IMR-90 (cell line): ENCODE measurements at regions not wholly inside any gene's neighbourhood (a gene's known extent, or its start where the extent isn't known, plus 50 kb on each side); places are given as distances from the start of the nearest gene placed in this dataset.
A peak's percentile ranks its signal among the peaks of the same experiment; 100 is the strongest.

Experiments
- ATAC-seq: fragments of 200-7000 bp; cut with Tn5 transposase; 2 replicates; pipeline ENCODE4 v1.9.1; 2020; ENCODE audit warnings: low read depth, mild to moderate bottlenecking, moderate library complexity
- BruUV-seq: library from RNA; stranded (reverse); fragments of 400-500 nt; replicated peaks from 2 replicates; lab custom pipeline; 2021; lab: Mats Ljungman, UMichigan
- CTCF ChIA-PET: fragments of 300-600 bp; formaldehyde crosslinking; extraction: SDS; loops from one replicate; lab custom pipeline; 2021; ENCODE audit warnings: antibody characterized with exemption; lab: Yijun Ruan, JAX
- POLR2A ChIA-PET: fragments of 300-600 bp; sonication (Branson Sonifier 250); formaldehyde crosslinking; loops from one replicate; lab custom pipeline; 2022; ENCODE audit warnings: antibody characterized with exemption; ENCODE audit not compliant: unreplicated experiment; lab: Charles Lee
- DNase-seq: peaks from one replicate; pipeline ENCODE4 v3.0.0; 2013
- H2AFZ ChIP-seq: replicated peaks from 2 replicates; pipeline ENCODE3; 2013; ENCODE audit warnings: low read length, mild to moderate bottlenecking; ENCODE audit not compliant: poor library complexity
- H2AK5ac ChIP-seq: 2 replicates; pipeline ENCODE4 v1.6.1; 2013; ENCODE audit warnings: low read depth, low read length, inconsistent platforms
- H2AK9ac ChIP-seq: replicated peaks from 2 replicates; pipeline ENCODE3; 2013; ENCODE audit warnings: mild to moderate bottlenecking, low read depth, low read length, moderate library complexity; ENCODE audit not compliant: poor library complexity
- H2BK120ac ChIP-seq: 2 replicates; pipeline ENCODE4 v1.6.1; 2013; ENCODE audit warnings: low read depth, low read length, inconsistent platforms
- H2BK15ac ChIP-seq: 3 replicates; pipeline ENCODE4 v1.6.1; 2013; ENCODE audit warnings: low read depth, low read length, inconsistent platforms
- H2BK20ac ChIP-seq: 2 replicates; pipeline ENCODE4 v1.6.1; 2013; ENCODE audit warnings: low read depth, mild to moderate bottlenecking, inconsistent platforms, low read length, moderate library complexity
- H2BK5ac ChIP-seq: 2 replicates; pipeline ENCODE4 v1.6.1; 2013; ENCODE audit warnings: mild to moderate bottlenecking, low read depth, low read length, inconsistent platforms; ENCODE audit not compliant: poor library complexity, severe bottlenecking
- H3K14ac ChIP-seq: replicated peaks from 2 replicates; pipeline ENCODE4 v1.6.1; 2013; ENCODE audit warnings: low read depth, low read length, inconsistent platforms
- H3K18ac ChIP-seq: 2 replicates; pipeline ENCODE4 v1.6.1; 2013; ENCODE audit warnings: low read depth, low read length, control low read depth
- H3K23ac ChIP-seq: 2 replicates; pipeline ENCODE4 v1.6.1; 2013; ENCODE audit warnings: low read depth, low read length, inconsistent platforms
- H3K27ac ChIP-seq: 2 replicates; pipeline ENCODE4 v1.5.1; 2013; ENCODE audit warnings: mild to moderate bottlenecking, control low read depth, low read length; ENCODE audit not compliant: insufficient read depth
- H3K27me3 ChIP-seq: 2 replicates; pipeline ENCODE4 v1.6.1; 2013; ENCODE audit warnings: low read length; ENCODE audit not compliant: control insufficient read depth, insufficient read depth
- H3K36me3 ChIP-seq: 2 replicates; pipeline ENCODE4 v1.6.1; 2013; ENCODE audit warnings: low read length, mixed read lengths; ENCODE audit not compliant: control insufficient read depth, insufficient read depth
- H3K4ac ChIP-seq: 2 replicates; pipeline ENCODE4 v1.6.1; 2013; ENCODE audit warnings: low read depth, low read length, inconsistent platforms
- H3K4me1 ChIP-seq: 2 replicates; pipeline ENCODE4 v1.6.1; 2013; ENCODE audit warnings: low read length, mixed read lengths; ENCODE audit not compliant: control insufficient read depth, insufficient read depth
- H3K4me2 ChIP-seq: 2 replicates; pipeline ENCODE4 v1.6.1; 2013; ENCODE audit warnings: low read depth, mild to moderate bottlenecking, control low read depth, low read length, moderate library complexity
- H3K4me3 ChIP-seq: 2 replicates; pipeline ENCODE4 v1.5.1; 2013; ENCODE audit warnings: low read depth, mild to moderate bottlenecking, control low read depth, low read length, moderate library complexity; ENCODE audit not compliant: insufficient read depth
- H3K56ac ChIP-seq: 2 replicates; pipeline ENCODE4 v1.6.1; 2013; ENCODE audit warnings: low read length, inconsistent platforms; ENCODE audit not compliant: insufficient read depth; ENCODE audit errors: extremely low read depth
- H3K79me1 ChIP-seq, 2 experiments: 2 replicates each; pipeline ENCODE4 v1.6.1; 2013; ENCODE audit warnings: low read length in 2 of 2, inconsistent platforms in 1 of 2, low read depth in 1 of 2
- H3K9ac ChIP-seq: 2 replicates; pipeline ENCODE4 v1.6.1; 2013; ENCODE audit warnings: low read depth, low read length, control low read depth
- H3K9me1 ChIP-seq: 2 replicates; pipeline ENCODE4 v1.6.1; 2013; ENCODE audit warnings: low read length, inconsistent platforms; ENCODE audit not compliant: insufficient read depth
- H3K9me3 ChIP-seq: 2 replicates; pipeline ENCODE4 v1.6.1; 2013; ENCODE audit warnings: low read length; ENCODE audit not compliant: control insufficient read depth, insufficient read depth
- H4K20me1 ChIP-seq: 2 replicates; pipeline ENCODE4 v1.6.1; 2013; ENCODE audit warnings: low read length, inconsistent platforms; ENCODE audit not compliant: insufficient read depth
- H4K5ac ChIP-seq: 2 replicates; pipeline ENCODE4 v1.6.1; 2013; ENCODE audit warnings: mild to moderate bottlenecking, low read depth, low read length, control low read depth
- H4K8ac ChIP-seq, 2 experiments: 2 replicates each; pipeline ENCODE4 v1.6.1; 2013; ENCODE audit warnings: low read depth in 2 of 2, low read length in 2 of 2, control low read depth in 1 of 2, inconsistent platforms in 1 of 2
- H4K91ac ChIP-seq: 2 replicates; pipeline ENCODE4 v1.6.1; 2013; ENCODE audit warnings: low read depth, low read length, inconsistent platforms; ENCODE audit not compliant: insufficient read depth
- BHLHE40 ChIP-seq: fragments of 150-350 bp; IDR thresholded peaks from 2 replicates; pipeline ENCODE4 v1.6.1; 2016; ENCODE audit warnings: mild to moderate bottlenecking, low read depth, low read length
- CEBPB ChIP-seq: IDR thresholded peaks from 2 replicates; pipeline ENCODE4 v1.6.1; 2012; ENCODE audit warnings: low read depth, low read length, improper control_type of control experiment
- CHD1 ChIP-seq: IDR thresholded peaks from 2 replicates; pipeline ENCODE4 v1.6.1; 2012; ENCODE audit warnings: low read depth, low read length, improper control_type of control experiment
- CTCF ChIP-seq: conservative IDR thresholded peaks from 2 replicates; pipeline ENCODE4 v1.5.1; 2012; ENCODE audit warnings: mild to moderate bottlenecking, low read depth, low read length, improper control_type of control experiment
- ELK1 ChIP-seq: fragments of 150-350 bp; IDR thresholded peaks from 2 replicates; pipeline ENCODE4 v1.6.1; 2016; ENCODE audit warnings: low read depth, mild to moderate bottlenecking, low read length, moderate library complexity, borderline replicate concordance
- FOS ChIP-seq: fragments of 150-350 bp; IDR thresholded peaks from 2 replicates; pipeline ENCODE4 v1.6.1; 2016; ENCODE audit warnings: low read depth, low read length
- MAFK ChIP-seq: IDR thresholded peaks from 2 replicates; pipeline ENCODE4 v1.6.1; 2012; ENCODE audit warnings: low read depth, low read length, improper control_type of control experiment
- MAZ ChIP-seq: IDR thresholded peaks from 2 replicates; pipeline ENCODE4 v1.6.1; 2012; ENCODE audit warnings: low read depth, mild to moderate bottlenecking, low read length, improper control_type of control experiment, moderate library complexity, borderline replicate concordance
- MXI1 ChIP-seq: IDR thresholded peaks from 2 replicates; pipeline ENCODE4 v1.6.1; 2012; ENCODE audit warnings: low read depth, mild to moderate bottlenecking, low read length, moderate library complexity, borderline replicate concordance
- POLR2A ChIP-seq: IDR thresholded peaks from 2 replicates; pipeline ENCODE4 v1.6.1; 2012; ENCODE audit warnings: mild to moderate bottlenecking, low read depth, low read length
- RCOR1 ChIP-seq: IDR thresholded peaks from 2 replicates; pipeline ENCODE4 v1.6.1; 2012; ENCODE audit warnings: mild to moderate bottlenecking, low read length, improper control_type of control experiment; ENCODE audit not compliant: insufficient replicate concordance
- RFX5 ChIP-seq: IDR thresholded peaks from 2 replicates; pipeline ENCODE4 v1.8.0; 2012; ENCODE audit warnings: low read depth, mild to moderate bottlenecking, low read length, moderate library complexity
- SMC3 ChIP-seq: fragments of 150-350 bp; IDR thresholded peaks from 2 replicates; pipeline ENCODE4 v1.6.1; 2016; ENCODE audit warnings: low read depth, mild to moderate bottlenecking, antibody characterized with exemption, low read length, moderate library complexity
- USF2 ChIP-seq: fragments of 150-350 bp; IDR thresholded peaks from 2 replicates; pipeline ENCODE4 v1.6.1; 2017; ENCODE audit warnings: mild to moderate bottlenecking, antibody characterized with exemption, low read length, low read depth
- WGBS, 2 experiments: methylation state at CpG; one replicate each; pipeline versions ENCODE4 v1.1.5 to v1.1.7; 2013; ENCODE audit warnings: missing lambda C conversion rate in 2 of 2; ENCODE audit not compliant: insufficient read length in 1 of 2; ENCODE audit errors: extremely low coverage in 2 of 2; 5-methylcytosine and 5-hydroxymethylcytosine counted together
- dilution Hi-C: fragments of 300-500 bp; cut with HindIII; formaldehyde crosslinking; loops from one replicate; pipeline ENCODE4 v1.14.3; 2018; ENCODE audit warnings: low sequenced_read_pairs; ENCODE audit not compliant: unreplicated experiment
- in situ Hi-C: fragments of 300-500 bp; cut with MboI; formaldehyde crosslinking; loops from 3 replicates; pipeline ENCODE4 v1.14.3; 2019; ENCODE audit warnings: low sequenced_read_pairs, inconsistent platforms, mixed read lengths
- intact Hi-C: fragments of 100-400 bp; cut with micrococcal nuclease; formaldehyde crosslinking; loops from 2 replicates; pipeline ENCODE4 v1.10.0; 2022

- no peak overlapping the region for H3K9ac ChIP-seq
- no peak overlapping the region for H2AFZ ChIP-seq
- DNase-seq (no peak), ATAC-seq (peak; percentile 42)
- peaks cover 1% of the 10 kb centered on the region for H3K27me3 ChIP-seq
- H3K79me1 ChIP-seq, result no peaks in the 10 kb centered on the region
- H2BK20ac ChIP-seq, result no peak overlapping the region
- 30% methylated on average over 4 of the region's 9 CpGs; no CpG with 5 or more reads in 1 of the 2 experiments for WGBS, 2 experiments
- intact Hi-C loops, result no loop called here
- no peak overlapping the region for H3K4ac ChIP-seq
- no peak overlapping the region for H3K18ac ChIP-seq
- ChIA-PET POLR2A (no interaction called here), CTCF (no interaction called here)
- no peaks in the 10 kb centered on the region for H4K20me1 ChIP-seq
- no peaks in the 10 kb centered on the region for H3K9me3 ChIP-seq
- no peak overlapping the region for H4K91ac ChIP-seq
- no peak overlapping the region for H2AK9ac ChIP-seq
- H3K4me3 ChIP-seq, result no peak overlapping the region
- H2BK15ac ChIP-seq, result no peak overlapping the region
- no peak overlapping the region for H2BK120ac ChIP-seq
- TF ChIP-seq CHD1, result no peak
- no peak for TF ChIP-seq ELK1
- no peak for TF ChIP-seq USF2
- no peak for TF ChIP-seq MXI1
- TF ChIP-seq RCOR1, result no peak
- TF ChIP-seq POLR2A, result no peak
- no peak for TF ChIP-seq CTCF
- TF ChIP-seq BHLHE40, result no peak
- TF ChIP-seq FOS, result no peak
- TF ChIP-seq MAFK, result no peak
- TF ChIP-seq CEBPB, result no peak
- TF ChIP-seq RFX5, result no peak
- no peak for TF ChIP-seq MAZ
- TF ChIP-seq SMC3, result no peak
- H4K5ac ChIP-seq, result no peak overlapping the region
- H3K4me2 ChIP-seq, result no peak overlapping the region
- BruUV-seq, result no TSS peak
- no peaks in the 10 kb centered on the region for H3K9me1 ChIP-seq
- dilution Hi-C loops, result no loop called here
- H3K23ac ChIP-seq, result no peak overlapping the region
- H2BK5ac ChIP-seq, result no peak overlapping the region
- H3K27ac ChIP-seq, result no peak overlapping the region
- H3K4me1 ChIP-seq, result no peaks in the 10 kb centered on the region
- H3K56ac ChIP-seq, result no peak overlapping the region
- H2AK5ac ChIP-seq, result no peak overlapping the region
- in situ Hi-C loops, result no loop called here
- H4K8ac ChIP-seq, result no peak overlapping the region; a peak in 1 of 4 replicates
- no peak overlapping the region for H3K14ac ChIP-seq
- H3K36me3 ChIP-seq, result no peaks in the 10 kb centered on the region
Observed at GRCh38 chr1:38741341-38741740, 118.2 kb downstream of the RRAGC start.
